OCI-M2 (cell line): ENCODE measurements at regions not wholly inside any gene's neighbourhood (a gene's known extent, or its start where the extent isn't known, plus 50 kb on each side); places are given as distances from the start of the nearest gene placed in this dataset.
"Not testable (repeated sequence)": the region's sequence is repeated elsewhere in the genome, so short reads cannot be mapped to it uniquely, and the experiment has no call there.

Experiments used
- DNase-seq: peaks from one replicate; lab custom pipeline; 2025; ENCODE audit not compliant: unreplicated experiment; lab: John Stamatoyannopoulos, UW

GRCh38 chr2:200100027-200100426, 144.6 kb downstream of the MAIP1 start:
- no peak for DNase-seq

GRCh38 chr2:200101922-200102321, 146.5 kb downstream of the MAIP1 start:
- no peak for DNase-seq

GRCh38 chr2:200102971-200103370, 147.6 kb downstream of the MAIP1 start:
- DNase-seq: no peak

GRCh38 chr2:200104015-200104414, 148.6 kb downstream of the MAIP1 start:
- DNase-seq: no peak

- no peak for DNase-seq
Observed at GRCh38 chr2:200107514-200108217, 152.3 kb downstream of the MAIP1 start.

- no peak for DNase-seq
Observed at GRCh38 chr2:200109421-200109820, 154.0 kb downstream of the MAIP1 start.

- DNase-seq: no peak
Observed at GRCh38 chr2:200110381-200110780, 155.0 kb downstream of the MAIP1 start.

GRCh38 chr2:200113016-200113799, 157.8 kb downstream of the MAIP1 start:
- not testable (repeated sequence) for DNase-seq

- no peak for DNase-seq
Observed at GRCh38 chr2:200119236-200119635, 163.9 kb downstream of the MAIP1 start.

GRCh38 chr2:200121931-200122330, 166.5 kb downstream of the MAIP1 start:
- no peak for DNase-seq

GRCh38 chr2:200122683-200123082, 167.3 kb downstream of the MAIP1 start:
- no peak for DNase-seq

- DNase-seq: peak; percentile 33
Observed at GRCh38 chr2:200124665-200125368, 169.4 kb downstream of the MAIP1 start.

- no peak for DNase-seq
Observed at GRCh38 chr2:200125444-200126284, 170.3 kb downstream of the MAIP1 start.

- not testable (repeated sequence) for DNase-seq
Observed at GRCh38 chr2:200126285-200126670, 170.9 kb downstream of the MAIP1 start.

- DNase-seq: not testable (repeated sequence)
Observed at GRCh38 chr2:200126680-200127079, 171.3 kb downstream of the MAIP1 start.

- DNase-seq: no peak
Observed at GRCh38 chr2:200127848-200128247, 172.5 kb downstream of the MAIP1 start.

- DNase-seq: no peak
Observed at GRCh38 chr2:200128296-200128695, 172.9 kb downstream of the MAIP1 start.

GRCh38 chr2:200129721-200130462, 174.5 kb downstream of the MAIP1 start:
- no peak for DNase-seq

GRCh38 chr2:200130762-200131166, 175.4 kb downstream of the MAIP1 start:
- DNase-seq: no peak

- no peak for DNase-seq
Observed at GRCh38 chr2:200131307-200131706, 175.2 kb upstream of the SPATS2L start.
